Duodenal mucosa (tissue), 2 donors: ENCODE measurements at regions not wholly inside any gene's neighbourhood (a gene's known extent, or its start where the extent isn't known, plus 50 kb on each side); places are given as distances from the start of the nearest gene placed in this dataset.

Experiments
- H3K27ac ChIP-seq: one replicate; pipeline ENCODE4 v1.7.0; 2013; ENCODE audit warnings: low read depth, low read length
- H3K27me3 ChIP-seq, 2 donors: one replicate each; pipeline ENCODE4 v1.7.0; 2013; ENCODE audit warnings: low read length in 2 of 2, control low read depth in 1 of 2; ENCODE audit not compliant: insufficient read depth in 2 of 2, control insufficient read depth in 1 of 2
- H3K36me3 ChIP-seq, 2 donors: one replicate each; pipeline ENCODE4 v1.7.0; 2013; ENCODE audit warnings: low read length in 2 of 2, control low read depth in 1 of 2; ENCODE audit not compliant: insufficient read depth in 2 of 2, control insufficient read depth in 1 of 2
- H3K4me1 ChIP-seq, 2 donors: one replicate each; pipeline ENCODE4 v1.7.0; 2013; ENCODE audit warnings: low read length in 2 of 2, control low read depth in 1 of 2; ENCODE audit not compliant: insufficient read depth in 2 of 2, control insufficient read depth in 1 of 2
- H3K4me3 ChIP-seq, 2 donors: one replicate each; pipeline ENCODE4 v1.7.0; 2013; ENCODE audit warnings: low read length in 2 of 2, low read depth in 1 of 2
- H3K9ac ChIP-seq, 2 donors: one replicate each; pipeline ENCODE4 v1.7.0; 2013; ENCODE audit warnings: low read length in 2 of 2, low read depth in 1 of 2
- H3K9me3 ChIP-seq, 2 donors: one replicate each; pipeline ENCODE4 v1.7.0; 2013; ENCODE audit warnings: low read length in 2 of 2, control low read depth in 1 of 2; ENCODE audit not compliant: control insufficient read depth in 1 of 2

GRCh38 chr12:89245090-89245489 is 107.2 kb downstream of the DUSP6 start:
- H3K36me3 ChIP-seq = no peaks in the 10 kb centered on the region
- H3K27me3 ChIP-seq = no peaks in the 10 kb centered on the region
- no peak overlapping the region for H3K4me3 ChIP-seq
- H3K9me3 ChIP-seq = no peaks in the 10 kb centered on the region
- peaks cover 8 to 19% of the 10 kb centered on the region in 2 donors for H3K4me1 ChIP-seq
- no peak overlapping the region for H3K9ac ChIP-seq
- no peak overlapping the region for H3K27ac ChIP-seq

GRCh38 chr12:89244536-89244935 is 107.8 kb downstream of the DUSP6 start:
- H3K9me3 ChIP-seq = no peaks in the 10 kb centered on the region
- H3K4me1 ChIP-seq = peaks cover 8 to 19% of the 10 kb centered on the region in 2 donors
- H3K27ac ChIP-seq = no peak overlapping the region
- no peak overlapping the region for H3K4me3 ChIP-seq
- H3K27me3 ChIP-seq = no peaks in the 10 kb centered on the region
- no peak overlapping the region for H3K9ac ChIP-seq
- no peaks in the 10 kb centered on the region for H3K36me3 ChIP-seq

GRCh38 chr12:89243771-89244170 is 108.5 kb downstream of the DUSP6 start:
- H3K36me3 ChIP-seq = no peaks in the 10 kb centered on the region
- peaks cover 8 to 19% of the 10 kb centered on the region in 2 donors for H3K4me1 ChIP-seq
- no peak overlapping the region for H3K4me3 ChIP-seq
- H3K27ac ChIP-seq = no peak overlapping the region
- H3K9me3 ChIP-seq = no peaks in the 10 kb centered on the region
- H3K9ac ChIP-seq = no peak overlapping the region
- no peaks in the 10 kb centered on the region for H3K27me3 ChIP-seq

GRCh38 chr12:89239534-89239933 is 112.8 kb downstream of the DUSP6 start:
- Histone ChIP-seq H3K27me3 (no peaks in the 10 kb centered on the region), H3K4me1 (peaks cover 9 to 22% of the 10 kb centered on the region in 2 donors), H3K36me3 (no peaks in the 10 kb centered on the region), H3K9ac (no peak overlapping the region), H3K4me3 (no peak overlapping the region), H3K9me3 (no peaks in the 10 kb centered on the region), H3K27ac (no peak overlapping the region)

DNA sequence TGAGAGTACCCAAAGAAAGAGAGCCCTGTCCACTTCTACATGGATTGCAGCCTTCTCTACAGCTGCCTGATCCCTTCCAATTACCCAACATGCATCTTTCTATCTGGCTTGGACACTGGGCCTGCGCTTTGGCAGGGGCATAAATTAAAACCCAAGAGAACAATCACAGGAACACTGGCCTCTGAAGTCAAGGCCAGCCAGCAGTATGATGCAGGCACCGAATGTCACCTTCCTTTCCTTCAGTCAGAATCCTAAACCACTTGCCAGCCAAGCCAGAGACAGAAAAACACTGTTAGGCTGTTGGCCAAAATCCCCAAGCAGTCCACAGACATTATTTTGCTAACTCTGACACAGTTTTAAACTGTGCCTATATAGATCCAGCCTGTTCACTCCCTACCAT is 113.7 kb downstream of the DUSP6 start:
- Histone ChIP-seq H3K27me3 (no peaks in the 10 kb centered on the region), H3K4me3 (no peak overlapping the region), H3K9me3 (no peaks in the 10 kb centered on the region), H3K4me1 (peaks cover 7 to 17% of the 10 kb centered on the region in 2 donors), H3K36me3 (no peaks in the 10 kb centered on the region), H3K27ac (no peak overlapping the region), H3K9ac (no peak overlapping the region)

- no peaks in the 10 kb centered on the region for H3K36me3 ChIP-seq
- no peak overlapping the region for H3K4me3 ChIP-seq
- H3K27ac ChIP-seq = no peak overlapping the region
- H3K27me3 ChIP-seq = no peaks in the 10 kb centered on the region
- H3K4me1 ChIP-seq = peaks cover 7 to 17% of the 10 kb centered on the region in 2 donors
- H3K9me3 ChIP-seq = no peaks in the 10 kb centered on the region
- H3K9ac ChIP-seq = no peak overlapping the region
These were observed 114.5 kb downstream of the DUSP6 start for GRCh38 chr12:89237763-89238162.

DNA sequence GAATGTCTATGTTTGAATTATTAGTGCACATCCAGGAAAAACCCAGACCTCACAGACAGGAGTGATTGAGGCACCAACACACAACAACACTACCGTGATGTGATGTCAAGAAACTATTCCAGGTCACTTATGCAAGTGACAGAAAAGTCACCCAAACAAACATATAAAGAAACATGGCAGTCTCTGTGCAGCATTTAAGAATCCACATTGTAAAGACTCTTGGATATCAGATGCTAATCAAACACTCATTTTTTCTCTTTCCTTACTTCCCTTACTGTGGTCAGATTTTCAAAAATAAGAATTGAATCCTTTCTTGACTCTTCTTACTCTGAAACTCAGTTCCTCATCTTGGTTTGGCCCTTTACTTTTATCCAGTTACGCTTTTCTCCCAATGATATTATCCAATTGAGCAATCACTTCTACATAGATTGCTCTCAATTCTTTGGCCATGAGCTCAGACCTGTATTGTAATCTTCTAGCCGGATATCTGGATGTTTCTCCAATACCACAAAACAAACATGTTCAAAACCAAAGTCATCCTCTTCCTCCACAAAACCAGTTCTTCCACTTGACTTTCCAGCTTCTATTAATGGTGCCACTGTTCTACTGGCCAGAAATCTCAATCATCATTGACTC is 115.4 kb downstream of the DUSP6 start:
- no peaks in the 10 kb centered on the region for H3K27me3 ChIP-seq
- H3K36me3 ChIP-seq = no peaks in the 10 kb centered on the region
- H3K9me3 ChIP-seq = no peaks in the 10 kb centered on the region
- H3K27ac ChIP-seq = no peak overlapping the region
- no peak overlapping the region for H3K4me3 ChIP-seq
- H3K4me1 ChIP-seq = peaks cover 7 to 17% of the 10 kb centered on the region in 2 donors
- H3K9ac ChIP-seq = no peak overlapping the region

- no peak overlapping the region for H3K27ac ChIP-seq
- no peak overlapping the region for H3K9ac ChIP-seq
- H3K36me3 ChIP-seq = no peaks in the 10 kb centered on the region
- no peak overlapping the region for H3K4me3 ChIP-seq
- no peaks in the 10 kb centered on the region for H3K27me3 ChIP-seq
- H3K4me1 ChIP-seq = peaks cover 7 to 17% of the 10 kb centered on the region in 2 donors
- no peaks in the 10 kb centered on the region for H3K9me3 ChIP-seq
These were observed 116.1 kb downstream of the DUSP6 start for GRCh38 chr12:89236237-89236636.

- Histone ChIP-seq H3K27ac (no peak overlapping the region), H3K4me1 (peaks cover 7 to 25% of the 10 kb centered on the region in 2 donors), H3K9ac (no peak overlapping the region), H3K4me3 (no peak overlapping the region), H3K9me3 (no peaks in the 10 kb centered on the region), H3K27me3 (no peaks in the 10 kb centered on the region), H3K36me3 (no peaks in the 10 kb centered on the region)
These were observed 116.9 kb downstream of the DUSP6 start for GRCh38 chr12:89235189-89235993.

GRCh38 chr12:89234324-89235114 is 117.8 kb downstream of the DUSP6 start:
- no peaks in the 10 kb centered on the region for H3K9me3 ChIP-seq
- no peak overlapping the region for H3K4me3 ChIP-seq
- H3K27me3 ChIP-seq = no peaks in the 10 kb centered on the region
- no peak overlapping the region for H3K27ac ChIP-seq
- H3K9ac ChIP-seq = no peak overlapping the region
- H3K36me3 ChIP-seq = no peaks in the 10 kb centered on the region
- peaks cover 7 to 27% of the 10 kb centered on the region in 2 donors for H3K4me1 ChIP-seq
